SK-N-SH treated with all-trans-retinoic acid at 6 μM for 48 hours (cell line): ENCODE measurements at regions not wholly inside any gene's neighbourhood (a gene's known extent, or its start where the extent isn't known, plus 50 kb on each side); places are given as distances from the start of the nearest gene placed in this dataset.
"Not testable (repeated sequence)": the region's sequence is repeated elsewhere in the genome, so short reads cannot be mapped to it uniquely, and the experiment has no call there.

ENCODE experiments used
- ATAC-seq: fragments of 200-7000 bp; cut with Tn5 transposase; 3 replicates; pipeline ENCODE4 v1.9.1; 2020; ENCODE audit warnings: mild to moderate bottlenecking, moderate library complexity
- BACH2 ChIP-seq: fragments of 250-450 bp; sonication (Bioruptor Pico); IDR thresholded peaks from 2 replicates; pipeline ENCODE4 v1.9.0; 2021; ENCODE audit warnings: mild to moderate bottlenecking, borderline replicate concordance
- CSDC2 ChIP-seq: fragments of 250-450 bp; sonication (Bioruptor Pico); IDR thresholded peaks from 2 replicates; pipeline ENCODE4 v1.5.0; 2020; ENCODE audit warnings: mild to moderate bottlenecking, moderate library complexity
- ESRRG ChIP-seq: fragments of 250-450 bp; sonication (Bioruptor Pico); IDR thresholded peaks from 2 replicates; pipeline ENCODE4 v1.6.1; 2021; ENCODE audit warnings: mild to moderate bottlenecking
- GLIS3 ChIP-seq: fragments of 250-450 bp; sonication (Bioruptor Pico); IDR thresholded peaks from 2 replicates; pipeline ENCODE4 v1.5.0; 2020; ENCODE audit warnings: mild to moderate bottlenecking, moderate library complexity
- OSR1 ChIP-seq: fragments of 250-450 bp; sonication (Bioruptor Pico); IDR thresholded peaks from 2 replicates; pipeline ENCODE4 v1.8.0; 2022; ENCODE audit warnings: moderate library complexity, mild to moderate bottlenecking, inconsistent platforms
- PPARA ChIP-seq: fragments of 250-450 bp; sonication (Bioruptor Pico); IDR thresholded peaks from 2 replicates; pipeline ENCODE4 v1.5.0; 2020; ENCODE audit warnings: mild to moderate bottlenecking, borderline replicate concordance
- RARB ChIP-seq: fragments of 250-450 bp; sonication (Bioruptor Pico); IDR thresholded peaks from 2 replicates; pipeline ENCODE4 v1.8.0; 2021; ENCODE audit warnings: mild to moderate bottlenecking, moderate library complexity
- SNAI2 ChIP-seq: fragments of 250-450 bp; sonication (Bioruptor Pico); IDR thresholded peaks from 2 replicates; pipeline ENCODE4 v1.5.0; 2020; ENCODE audit warnings: mild to moderate bottlenecking, moderate library complexity
- TCF4 ChIP-seq: fragments of 250-450 bp; sonication (Bioruptor Pico); IDR thresholded peaks from 2 replicates; pipeline ENCODE4 v1.8.0; 2021; ENCODE audit warnings: mild to moderate bottlenecking, moderate library complexity, borderline replicate concordance
- TOX ChIP-seq: fragments of 250-450 bp; sonication (Bioruptor Pico); IDR thresholded peaks from 2 replicates; pipeline ENCODE4 v1.8.0; 2021; ENCODE audit warnings: mild to moderate bottlenecking, moderate library complexity, borderline replicate concordance
- ZC3H10 ChIP-seq: fragments of 250-450 bp; sonication (Bioruptor Pico); IDR thresholded peaks from 2 replicates; pipeline ENCODE4 v1.5.1; 2021; ENCODE audit warnings: mild to moderate bottlenecking, moderate library complexity
- ZFP3 ChIP-seq: fragments of 250-450 bp; sonication (Bioruptor Pico); IDR thresholded peaks from 2 replicates; pipeline ENCODE4 v1.5.0; 2020; ENCODE audit warnings: mild to moderate bottlenecking, moderate library complexity
- ZFP30 ChIP-seq: fragments of 450-650 bp; formaldehyde crosslinking; IDR thresholded peaks from 2 replicates; pipeline ENCODE4 v1.5.0; 2022; ENCODE audit warnings: mild to moderate bottlenecking, moderate library complexity
- ZNF565 ChIP-seq: fragments of 450-650 bp; formaldehyde crosslinking; conservative IDR thresholded peaks from 2 replicates; pipeline ENCODE4 v1.5.0; 2020; ENCODE audit warnings: low read depth, mild to moderate bottlenecking, moderate library complexity
- ZNF70 ChIP-seq: fragments of 450-650 bp; formaldehyde crosslinking; IDR thresholded peaks from 2 replicates; pipeline ENCODE4 v1.5.0; 2020; ENCODE audit warnings: mild to moderate bottlenecking, moderate library complexity
- ZNF8 ChIP-seq: fragments of 450-650 bp; formaldehyde crosslinking; IDR thresholded peaks from 2 replicates; pipeline ENCODE4 v1.5.0; 2020; ENCODE audit warnings: mild to moderate bottlenecking, moderate library complexity
- TF ChIP-seq, protein P1 (sequence below): fragments of 250-450 bp; sonication (Bioruptor Pico); IDR thresholded peaks from 2 replicates; pipeline ENCODE4 v1.5.1; 2020; ENCODE audit warnings: low read depth, mild to moderate bottlenecking, moderate library complexity
- TF ChIP-seq, protein P2 (sequence below): fragments of 250-450 bp; sonication (Bioruptor Pico); IDR thresholded peaks from 2 replicates; pipeline ENCODE4 v1.8.0; 2021; ENCODE audit warnings: low read depth, mild to moderate bottlenecking, moderate library complexity, borderline replicate concordance
- TF ChIP-seq, protein P3 (sequence below): fragments of 250-450 bp; sonication (Bioruptor Pico); IDR thresholded peaks from 2 replicates; pipeline ENCODE4 v1.8.0; 2020; ENCODE audit warnings: mild to moderate bottlenecking, moderate library complexity, borderline replicate concordance
- TF ChIP-seq, protein P4 (sequence below): fragments of 250-450 bp; sonication (Bioruptor Pico); IDR thresholded peaks from 2 replicates; pipeline ENCODE4 v1.5.1; 2021; ENCODE audit warnings: mild to moderate bottlenecking, moderate library complexity
- TF ChIP-seq, protein P5 (sequence below): fragments of 250-450 bp; sonication (Bioruptor Pico); IDR thresholded peaks from 2 replicates; pipeline ENCODE4 v1.5.0; 2020; ENCODE audit warnings: mild to moderate bottlenecking, moderate library complexity

DNA sequence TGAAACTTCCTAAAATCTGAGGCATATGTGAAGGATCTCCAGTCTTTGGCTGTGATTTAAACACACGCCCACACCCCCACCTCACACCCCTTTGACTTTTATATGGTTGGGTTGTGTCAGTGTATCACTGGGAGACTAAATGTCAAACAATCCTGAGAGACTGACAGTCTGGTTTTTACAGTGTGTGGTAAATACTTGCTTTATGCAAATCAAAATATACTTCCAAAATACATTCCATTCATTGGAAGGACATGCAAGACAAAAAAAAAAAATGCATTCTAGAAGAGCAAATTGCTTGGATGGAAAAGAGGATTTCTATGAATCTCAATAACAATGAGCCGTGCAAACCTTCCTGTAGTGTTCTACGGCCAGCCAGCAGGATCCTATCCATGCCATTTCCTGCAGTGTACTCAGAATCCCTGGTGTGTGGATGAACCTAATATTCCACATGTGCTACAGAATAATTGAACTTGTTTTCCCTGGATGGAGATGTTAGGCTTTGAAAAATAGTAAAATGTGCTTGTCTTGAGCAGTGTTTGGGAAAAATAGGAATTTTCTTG is 602.1 kb upstream of the GOT2 start:
- no peak for ATAC-seq
- no peak for TF ChIP-seq SNAI2
- TF ChIP-seq, protein P1, sequence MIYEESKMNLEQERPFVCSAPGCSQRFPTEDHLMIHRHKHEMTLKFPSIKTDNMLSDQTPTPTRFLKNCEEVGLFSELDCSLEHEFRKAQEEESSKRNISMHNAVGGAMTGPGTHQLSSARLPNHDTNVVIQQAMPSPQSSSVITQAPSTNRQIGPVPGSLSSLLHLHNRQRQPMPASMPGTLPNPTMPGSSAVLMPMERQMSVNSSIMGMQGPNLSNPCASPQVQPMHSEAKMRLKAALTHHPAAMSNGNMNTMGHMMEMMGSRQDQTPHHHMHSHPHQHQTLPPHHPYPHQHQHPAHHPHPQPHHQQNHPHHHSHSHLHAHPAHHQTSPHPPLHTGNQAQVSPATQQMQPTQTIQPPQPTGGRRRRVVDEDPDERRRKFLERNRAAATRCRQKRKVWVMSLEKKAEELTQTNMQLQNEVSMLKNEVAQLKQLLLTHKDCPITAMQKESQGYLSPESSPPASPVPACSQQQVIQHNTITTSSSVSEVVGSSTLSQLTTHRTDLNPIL: no peak
- no peak for TF ChIP-seq TCF4 (CRISPR knock-in tag)
- no peak for TF ChIP-seq CSDC2 (CRISPR knock-in tag)
- no peak for TF ChIP-seq TOX (CRISPR knock-in tag)
- TF ChIP-seq ZNF565: no peak
- TF ChIP-seq ZFP30 (CRISPR knock-in tag): no peak
- no peak for TF ChIP-seq RARB (CRISPR knock-in tag)
- no peak for TF ChIP-seq OSR1
- no peak for TF ChIP-seq ZFP3 (CRISPR knock-in tag)

GRCh38 chr16:59331708-59332107 is 597.6 kb upstream of the GOT2 start:
- not testable (repeated sequence) for ATAC-seq

- ATAC-seq: no peak
- TF ChIP-seq, protein P2, sequence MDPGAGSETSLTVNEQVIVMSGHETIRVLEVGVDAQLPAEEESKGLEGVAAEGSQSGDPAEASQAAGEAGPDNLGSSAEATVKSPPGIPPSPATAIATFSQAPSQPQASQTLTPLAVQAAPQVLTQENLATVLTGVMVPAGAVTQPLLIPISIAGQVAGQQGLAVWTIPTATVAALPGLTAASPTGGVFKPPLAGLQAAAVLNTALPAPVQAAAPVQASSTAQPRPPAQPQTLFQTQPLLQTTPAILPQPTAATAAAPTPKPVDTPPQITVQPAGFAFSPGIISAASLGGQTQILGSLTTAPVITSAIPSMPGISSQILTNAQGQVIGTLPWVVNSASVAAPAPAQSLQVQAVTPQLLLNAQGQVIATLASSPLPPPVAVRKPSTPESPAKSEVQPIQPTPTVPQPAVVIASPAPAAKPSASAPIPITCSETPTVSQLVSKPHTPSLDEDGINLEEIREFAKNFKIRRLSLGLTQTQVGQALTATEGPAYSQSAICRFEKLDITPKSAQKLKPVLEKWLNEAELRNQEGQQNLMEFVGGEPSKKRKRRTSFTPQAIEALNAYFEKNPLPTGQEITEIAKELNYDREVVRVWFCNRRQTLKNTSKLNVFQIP (CRISPR knock-in tag): no peak
- TF ChIP-seq SNAI2 (no peak), GLIS3 (CRISPR knock-in tag) (no peak), ZNF8 (no peak), ZNF565 (no peak), ZFP3 (CRISPR knock-in tag) (no peak), PPARA (no peak), BACH2 (CRISPR knock-in tag) (no peak), ESRRG (no peak), RARB (CRISPR knock-in tag) (no peak), CSDC2 (CRISPR knock-in tag) (no peak), ZNF70 (CRISPR knock-in tag) (no peak), TOX (CRISPR knock-in tag) (no peak), TCF4 (CRISPR knock-in tag) (no peak), ZC3H10 (CRISPR knock-in tag) (no peak)
- TF ChIP-seq, protein P3, sequence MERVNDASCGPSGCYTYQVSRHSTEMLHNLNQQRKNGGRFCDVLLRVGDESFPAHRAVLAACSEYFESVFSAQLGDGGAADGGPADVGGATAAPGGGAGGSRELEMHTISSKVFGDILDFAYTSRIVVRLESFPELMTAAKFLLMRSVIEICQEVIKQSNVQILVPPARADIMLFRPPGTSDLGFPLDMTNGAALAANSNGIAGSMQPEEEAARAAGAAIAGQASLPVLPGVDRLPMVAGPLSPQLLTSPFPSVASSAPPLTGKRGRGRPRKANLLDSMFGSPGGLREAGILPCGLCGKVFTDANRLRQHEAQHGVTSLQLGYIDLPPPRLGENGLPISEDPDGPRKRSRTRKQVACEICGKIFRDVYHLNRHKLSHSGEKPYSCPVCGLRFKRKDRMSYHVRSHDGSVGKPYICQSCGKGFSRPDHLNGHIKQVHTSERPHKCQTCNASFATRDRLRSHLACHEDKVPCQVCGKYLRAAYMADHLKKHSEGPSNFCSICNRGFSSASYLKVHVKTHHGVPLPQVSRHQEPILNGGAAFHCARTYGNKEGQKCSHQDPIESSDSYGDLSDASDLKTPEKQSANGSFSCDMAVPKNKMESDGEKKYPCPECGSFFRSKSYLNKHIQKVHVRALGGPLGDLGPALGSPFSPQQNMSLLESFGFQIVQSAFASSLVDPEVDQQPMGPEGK (CRISPR knock-in tag): no peak
- TF ChIP-seq, protein P4, sequence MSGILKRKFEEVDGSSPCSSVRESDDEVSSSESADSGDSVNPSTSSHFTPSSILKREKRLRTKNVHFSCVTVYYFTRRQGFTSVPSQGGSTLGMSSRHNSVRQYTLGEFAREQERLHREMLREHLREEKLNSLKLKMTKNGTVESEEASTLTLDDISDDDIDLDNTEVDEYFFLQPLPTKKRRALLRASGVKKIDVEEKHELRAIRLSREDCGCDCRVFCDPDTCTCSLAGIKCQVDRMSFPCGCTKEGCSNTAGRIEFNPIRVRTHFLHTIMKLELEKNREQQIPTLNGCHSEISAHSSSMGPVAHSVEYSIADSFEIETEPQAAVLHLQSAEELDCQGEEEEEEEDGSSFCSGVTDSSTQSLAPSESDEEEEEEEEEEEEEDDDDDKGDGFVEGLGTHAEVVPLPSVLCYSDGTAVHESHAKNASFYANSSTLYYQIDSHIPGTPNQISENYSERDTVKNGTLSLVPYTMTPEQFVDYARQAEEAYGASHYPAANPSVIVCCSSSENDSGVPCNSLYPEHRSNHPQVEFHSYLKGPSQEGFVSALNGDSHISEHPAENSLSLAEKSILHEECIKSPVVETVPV (CRISPR knock-in tag): no peak
- TF ChIP-seq, protein P5, sequence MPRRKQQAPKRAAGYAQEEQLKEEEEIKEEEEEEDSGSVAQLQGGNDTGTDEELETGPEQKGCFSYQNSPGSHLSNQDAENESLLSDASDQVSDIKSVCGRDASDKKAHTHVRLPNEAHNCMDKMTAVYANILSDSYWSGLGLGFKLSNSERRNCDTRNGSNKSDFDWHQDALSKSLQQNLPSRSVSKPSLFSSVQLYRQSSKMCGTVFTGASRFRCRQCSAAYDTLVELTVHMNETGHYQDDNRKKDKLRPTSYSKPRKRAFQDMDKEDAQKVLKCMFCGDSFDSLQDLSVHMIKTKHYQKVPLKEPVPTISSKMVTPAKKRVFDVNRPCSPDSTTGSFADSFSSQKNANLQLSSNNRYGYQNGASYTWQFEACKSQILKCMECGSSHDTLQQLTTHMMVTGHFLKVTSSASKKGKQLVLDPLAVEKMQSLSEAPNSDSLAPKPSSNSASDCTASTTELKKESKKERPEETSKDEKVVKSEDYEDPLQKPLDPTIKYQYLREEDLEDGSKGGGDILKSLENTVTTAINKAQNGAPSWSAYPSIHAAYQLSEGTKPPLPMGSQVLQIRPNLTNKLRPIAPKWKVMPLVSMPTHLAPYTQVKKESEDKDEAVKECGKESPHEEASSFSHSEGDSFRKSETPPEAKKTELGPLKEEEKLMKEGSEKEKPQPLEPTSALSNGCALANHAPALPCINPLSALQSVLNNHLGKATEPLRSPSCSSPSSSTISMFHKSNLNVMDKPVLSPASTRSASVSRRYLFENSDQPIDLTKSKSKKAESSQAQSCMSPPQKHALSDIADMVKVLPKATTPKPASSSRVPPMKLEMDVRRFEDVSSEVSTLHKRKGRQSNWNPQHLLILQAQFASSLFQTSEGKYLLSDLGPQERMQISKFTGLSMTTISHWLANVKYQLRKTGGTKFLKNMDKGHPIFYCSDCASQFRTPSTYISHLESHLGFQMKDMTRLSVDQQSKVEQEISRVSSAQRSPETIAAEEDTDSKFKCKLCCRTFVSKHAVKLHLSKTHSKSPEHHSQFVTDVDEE (CRISPR knock-in tag): no peak
- TF ChIP-seq, all 23 proteins: peak for 0
These were observed 596.0 kb upstream of the GOT2 start for GRCh38 chr16:59330019-59330670.
